ENCODE measurements at regions not wholly inside any gene's neighbourhood (a gene's known extent, or its start where the extent isn't known, plus 50 kb on each side); places are given as distances from the start of the nearest gene placed in this dataset.

GRCh38 chr12:125356111-125356510 lies 290.9 kb downstream of the AACS start:
- Histone ChIP-seq H3K4me2 (replicated peaks; ENCODE audit: low read depth, low read length, poor library complexity, severe bottlenecking) (no peak overlapping the region), H3K36me3 (replicated peaks in 1 of 2; ENCODE audit: control extremely low read depth in 1 of 2, control insufficient read depth in 1 of 2, extremely low read depth in 1 of 2, insufficient read depth in 2 of 2, low read length in 1 of 2) (no peaks in the 10 kb centered on the region), H3K9me3 (ENCODE audit: control extremely low read depth in 1 of 3, control insufficient read depth in 2 of 3, insufficient read depth in 1 of 3, low read length in 2 of 3) (peaks cover 0 to 7% (median 0%) of the 10 kb centered on the region in 3 donors), H4K20me1 (ENCODE audit: control insufficient read depth, insufficient read depth, low read length, poor library complexity, severe bottlenecking) (no peaks in the 10 kb centered on the region), H3K9ac (ENCODE audit: low read length) (no peak overlapping the region), H3K4me3 (ENCODE audit: control extremely low read depth in 1 of 5, extremely low read depth in 1 of 5, insufficient read depth in 1 of 5, low read depth in 2 of 5, low read length in 4 of 5) (no peak overlapping the region), H3K27me3 (replicated peaks in 1 of 4; ENCODE audit: control extremely low read depth in 1 of 4, control insufficient read depth in 3 of 4, insufficient read depth in 4 of 4, low read length in 3 of 4) (peaks cover 0 to 5% (median 0%) of the 10 kb centered on the region in 4 experiments), H2AFZ (ENCODE audit: insufficient read depth, low read depth, low read length, poor library complexity, severe bottlenecking) (no peak overlapping the region), H3K27ac (ENCODE audit: low read length in 2 of 2) (no peak overlapping the region), H3K4me1 (ENCODE audit: control insufficient read depth in 2 of 2, insufficient read depth in 2 of 2, low read length in 2 of 2) (no peaks in the 10 kb centered on the region), H3K79me2 (ENCODE audit: control insufficient read depth, insufficient read depth, low read length) (no peaks in the 10 kb centered on the region)
- intact Hi-C loops (cut with micrococcal nuclease) = no loop called here
- H3K9me3 Mint-ChIP-seq (ENCODE audit: insufficient read depth) = no peaks in the 10 kb centered on the region
- no peaks in the 10 kb centered on the region for H3K4me1 Mint-ChIP-seq
- no peak overlapping the region for H3K27ac Mint-ChIP-seq
- ChIA-PET CTCF (interaction anchor here (1.3 kb wide), 1 partner anchor 24 kb away, joined by 3 read pairs; no protein-coding TSS in a partner anchor), POLR2A (no interaction called here)
- 85% methylated on average over 3 of the region's 4 CpGs for WGBS (ENCODE audit: insufficient coverage)
- TF ChIP-seq CTCF (IDR thresholded peaks at IDR 0.05) (no peak), EZH2 (IDR thresholded peaks at IDR 0.05; ENCODE audit: borderline replicate concordance, insufficient read depth, low read depth, low read length, poor library complexity, severe bottlenecking) (no peak)
- ATAC-seq (ENCODE audit: low read depth) = no peak
- no peak overlapping the region for H3K4me3 Mint-ChIP-seq
- DNase-seq = no peak
- H3K27me3 Mint-ChIP-seq = peaks cover 8% of the 10 kb centered on the region

GRCh38 chr12:125357561-125357960 lies 292.3 kb downstream of the AACS start:
- ChIA-PET CTCF (no interaction called here), POLR2A (no interaction called here)
- Histone ChIP-seq H2AFZ (ENCODE audit: insufficient read depth, low read depth, low read length, poor library complexity, severe bottlenecking) (no peak overlapping the region), H3K9me3 (ENCODE audit: control extremely low read depth in 1 of 3, control insufficient read depth in 2 of 3, insufficient read depth in 1 of 3, low read length in 2 of 3) (peaks cover 0 to 7% (median 0%) of the 10 kb centered on the region in 3 donors), H3K36me3 (replicated peaks in 1 of 2; ENCODE audit: control extremely low read depth in 1 of 2, control insufficient read depth in 1 of 2, extremely low read depth in 1 of 2, insufficient read depth in 2 of 2, low read length in 1 of 2) (no peaks in the 10 kb centered on the region), H3K27ac (ENCODE audit: low read length in 2 of 2) (no peak overlapping the region), H3K9ac (ENCODE audit: low read length) (no peak overlapping the region), H3K27me3 (replicated peaks in 1 of 4; ENCODE audit: control extremely low read depth in 1 of 4, control insufficient read depth in 3 of 4, insufficient read depth in 4 of 4, low read length in 3 of 4) (no peaks in the 10 kb centered on the region), H3K4me1 (ENCODE audit: control insufficient read depth in 2 of 2, insufficient read depth in 2 of 2, low read length in 2 of 2) (no peaks in the 10 kb centered on the region), H3K4me3 (ENCODE audit: control extremely low read depth in 1 of 5, extremely low read depth in 1 of 5, insufficient read depth in 1 of 5, low read depth in 2 of 5, low read length in 4 of 5) (no peak overlapping the region), H3K79me2 (ENCODE audit: control insufficient read depth, insufficient read depth, low read length) (no peaks in the 10 kb centered on the region), H4K20me1 (ENCODE audit: control insufficient read depth, insufficient read depth, low read length, poor library complexity, severe bottlenecking) (no peaks in the 10 kb centered on the region), H3K4me2 (replicated peaks; ENCODE audit: low read depth, low read length, poor library complexity, severe bottlenecking) (no peak overlapping the region)
- intact Hi-C loops (cut with micrococcal nuclease) = no loop called here
- H3K27ac Mint-ChIP-seq = no peak overlapping the region
- no peak for DNase-seq
- H3K27me3 Mint-ChIP-seq = peaks cover 4% of the 10 kb centered on the region
- H3K9me3 Mint-ChIP-seq (ENCODE audit: insufficient read depth) = no peaks in the 10 kb centered on the region
- TF ChIP-seq CTCF (IDR thresholded peaks at IDR 0.05) (no peak), EZH2 (IDR thresholded peaks at IDR 0.05; ENCODE audit: borderline replicate concordance, insufficient read depth, low read depth, low read length, poor library complexity, severe bottlenecking) (no peak)
- no peaks in the 10 kb centered on the region for H3K4me1 Mint-ChIP-seq
- no peak for ATAC-seq (ENCODE audit: low read depth)
- H3K4me3 Mint-ChIP-seq = no peak overlapping the region
- 64% methylated on average over 1 of the region's 3 CpGs for WGBS (ENCODE audit: insufficient coverage)

Data from B cell (primary cell).